ENCODE measurements at regions not wholly inside any gene's neighbourhood (a gene's known extent, or its start where the extent isn't known, plus 50 kb on each side); places are given as distances from the start of the nearest gene placed in this dataset.

DNA sequence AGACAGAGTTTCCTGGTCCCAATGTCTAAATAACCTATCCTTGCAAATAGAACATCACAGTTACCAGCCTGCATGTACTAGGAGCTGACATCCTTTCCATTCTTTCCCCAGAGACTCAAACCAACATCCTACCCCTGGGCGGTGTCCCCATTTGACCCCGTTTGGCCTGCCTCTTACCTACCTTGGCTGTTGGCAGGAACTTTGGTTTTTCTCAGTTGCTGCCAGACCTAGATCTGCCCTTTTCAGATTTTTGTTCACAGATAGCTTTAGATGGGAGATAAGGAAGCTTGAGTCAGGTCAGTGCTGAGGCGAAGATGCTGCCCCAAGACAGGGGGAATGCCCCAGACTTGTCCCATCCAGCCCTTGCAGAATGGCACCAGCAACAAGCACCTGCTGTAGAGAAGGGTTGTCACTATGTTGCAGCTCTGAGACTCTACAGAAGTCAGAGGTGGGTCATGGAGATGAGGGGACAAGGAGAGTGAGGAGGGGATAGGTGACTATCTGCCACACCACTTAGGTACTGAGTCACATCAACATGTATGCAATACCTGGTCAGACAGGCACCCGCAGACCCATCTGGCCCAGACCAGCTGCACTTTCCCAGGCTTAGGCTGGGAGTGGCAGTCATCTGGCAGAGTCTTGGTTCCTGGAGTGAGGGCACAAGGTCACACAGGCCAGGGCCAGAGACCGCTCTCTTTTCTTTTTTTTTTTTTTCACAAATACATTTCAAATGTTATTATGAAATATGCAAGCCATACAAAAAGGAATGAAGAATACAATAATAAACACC is 61.5 kb upstream of the POU2AF1 start:
- Histone ChIP-seq H3K79me2 (ENCODE audit: insufficient read depth, low read length) (no peaks in the 10 kb centered on the region), H3K4me2 (ENCODE audit: insufficient read depth, low read length) (no peak overlapping the region), H3K36me3 (ENCODE audit: insufficient read depth, low read length) (no peaks in the 10 kb centered on the region), H3K9ac (ENCODE audit: low read depth, low read length) (no peak overlapping the region), H3K4me1 (ENCODE audit: insufficient read depth, low read length) (peaks cover 57% of the 10 kb centered on the region), H3K27me3 (ENCODE audit: insufficient read depth, low read length, poor library complexity) (peaks cover 5% of the 10 kb centered on the region), H3K9me3 (ENCODE audit: insufficient read depth, low read length, severe bottlenecking) (no peaks in the 10 kb centered on the region), H2AFZ (ENCODE audit: low read depth, low read length) (no peak overlapping the region), H4K20me1 (ENCODE audit: insufficient read depth, low read length) (no peaks in the 10 kb centered on the region), H3K4me3 (ENCODE audit: low read depth in 1 of 2, low read length in 2 of 2) (no peak overlapping the region), H3K27ac (ENCODE audit: low read length) (no peak overlapping the region)
- no peak for ATAC-seq (ENCODE audit: insufficient read depth, low read depth)
- no peak for DNase-seq
- no peak for TF ChIP-seq EZH2 (IDR thresholded peaks at IDR 0.05; ENCODE audit: borderline replicate concordance, low read depth, low read length, severe bottlenecking)
- TF ChIP-seq, protein P1, sequence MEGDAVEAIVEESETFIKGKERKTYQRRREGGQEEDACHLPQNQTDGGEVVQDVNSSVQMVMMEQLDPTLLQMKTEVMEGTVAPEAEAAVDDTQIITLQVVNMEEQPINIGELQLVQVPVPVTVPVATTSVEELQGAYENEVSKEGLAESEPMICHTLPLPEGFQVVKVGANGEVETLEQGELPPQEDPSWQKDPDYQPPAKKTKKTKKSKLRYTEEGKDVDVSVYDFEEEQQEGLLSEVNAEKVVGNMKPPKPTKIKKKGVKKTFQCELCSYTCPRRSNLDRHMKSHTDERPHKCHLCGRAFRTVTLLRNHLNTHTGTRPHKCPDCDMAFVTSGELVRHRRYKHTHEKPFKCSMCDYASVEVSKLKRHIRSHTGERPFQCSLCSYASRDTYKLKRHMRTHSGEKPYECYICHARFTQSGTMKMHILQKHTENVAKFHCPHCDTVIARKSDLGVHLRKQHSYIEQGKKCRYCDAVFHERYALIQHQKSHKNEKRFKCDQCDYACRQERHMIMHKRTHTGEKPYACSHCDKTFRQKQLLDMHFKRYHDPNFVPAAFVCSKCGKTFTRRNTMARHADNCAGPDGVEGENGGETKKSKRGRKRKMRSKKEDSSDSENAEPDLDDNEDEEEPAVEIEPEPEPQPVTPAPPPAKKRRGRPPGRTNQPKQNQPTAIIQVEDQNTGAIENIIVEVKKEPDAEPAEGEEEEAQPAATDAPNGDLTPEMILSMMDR (IDR thresholded peaks at IDR 0.05; ENCODE audit: borderline replicate concordance, extremely low read depth, low read length, poor library complexity, severe bottlenecking): no peak

DNA sequence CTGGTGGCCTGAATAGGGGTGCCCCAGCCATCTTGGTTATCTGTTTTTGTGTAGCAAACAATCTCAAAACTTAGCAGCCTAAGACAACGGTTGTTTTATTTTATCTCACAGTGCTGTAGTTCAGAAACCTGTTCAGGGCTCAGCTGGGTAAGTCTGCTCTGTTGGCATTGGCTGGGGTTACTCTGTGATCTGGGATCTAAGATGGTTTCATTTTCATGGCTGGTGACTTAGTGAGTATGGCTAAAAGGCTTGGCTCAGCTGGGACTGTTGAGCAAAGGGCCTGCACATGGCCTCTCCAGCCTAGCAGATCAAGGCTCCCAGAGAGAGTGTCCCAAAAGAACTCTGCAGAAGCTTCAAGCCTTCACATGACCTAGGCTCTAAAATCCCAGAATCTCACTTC is 60.8 kb upstream of the POU2AF1 start:
- H3K27ac ChIP-seq (ENCODE audit: low read length): no peak overlapping the region
- no peaks in the 10 kb centered on the region for H3K79me2 ChIP-seq (ENCODE audit: insufficient read depth, low read length)
- no peaks in the 10 kb centered on the region for H3K9me3 ChIP-seq (ENCODE audit: insufficient read depth, low read length, severe bottlenecking)
- DNase-seq (no peak), ATAC-seq (ENCODE audit: insufficient read depth, low read depth) (peak; percentile 28; the same call in 1 of the 3 replicates)
- H3K27me3 ChIP-seq (ENCODE audit: insufficient read depth, low read length, poor library complexity): peaks cover 5% of the 10 kb centered on the region
- peaks cover 63% of the 10 kb centered on the region for H3K4me1 ChIP-seq (ENCODE audit: insufficient read depth, low read length)
- H3K36me3 ChIP-seq (ENCODE audit: insufficient read depth, low read length): no peaks in the 10 kb centered on the region
- no peak overlapping the region for H3K9ac ChIP-seq (ENCODE audit: low read depth, low read length)
- H3K4me2 ChIP-seq (ENCODE audit: insufficient read depth, low read length): no peak overlapping the region
- TF ChIP-seq, protein P1 (IDR thresholded peaks at IDR 0.05; ENCODE audit: borderline replicate concordance, extremely low read depth, low read length, poor library complexity, severe bottlenecking): no peak
- no peak for TF ChIP-seq EZH2 (IDR thresholded peaks at IDR 0.05; ENCODE audit: borderline replicate concordance, low read depth, low read length, severe bottlenecking)
- H4K20me1 ChIP-seq (ENCODE audit: insufficient read depth, low read length): no peaks in the 10 kb centered on the region
- no peak overlapping the region for H3K4me3 ChIP-seq (ENCODE audit: low read depth in 1 of 2, low read length in 2 of 2)
- no peak overlapping the region for H2AFZ ChIP-seq (ENCODE audit: low read depth, low read length)

DNA sequence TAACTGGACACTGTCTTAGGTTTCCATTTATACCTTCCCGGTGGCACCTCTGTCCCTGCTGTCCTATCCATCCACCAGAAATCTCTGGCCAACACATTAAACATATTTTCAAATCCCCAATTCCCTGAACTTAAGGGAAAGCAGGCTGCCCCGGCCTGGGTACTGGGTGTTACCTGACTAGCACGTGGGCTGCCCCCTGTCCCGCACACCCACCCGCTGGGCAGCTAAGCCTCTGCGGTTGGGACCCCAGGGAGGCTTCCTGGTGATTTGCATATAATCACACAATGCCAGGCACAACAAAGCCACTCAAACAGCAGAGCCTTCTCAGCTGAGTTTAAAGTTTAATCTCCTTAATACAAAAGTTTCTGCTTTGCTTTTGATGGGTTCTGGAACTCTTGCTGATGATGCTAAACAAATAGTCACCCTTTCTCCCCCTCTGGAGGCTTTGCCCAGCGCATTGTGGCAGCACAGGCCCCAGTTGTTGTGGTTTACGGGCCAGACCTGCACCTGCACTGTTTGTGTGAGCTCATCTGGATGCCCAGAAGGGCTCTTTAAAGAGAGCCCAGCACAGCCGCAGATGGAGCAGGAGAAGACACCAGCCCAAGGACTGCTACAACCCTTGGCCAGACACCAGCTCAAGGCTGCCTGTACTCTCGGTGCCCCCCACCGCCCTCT is 59.9 kb upstream of the POU2AF1 start:
- no peak for TF ChIP-seq EZH2 (IDR thresholded peaks at IDR 0.05; ENCODE audit: borderline replicate concordance, low read depth, low read length, severe bottlenecking)
- TF ChIP-seq, protein P1 (IDR thresholded peaks at IDR 0.05; ENCODE audit: borderline replicate concordance, extremely low read depth, low read length, poor library complexity, severe bottlenecking): no peak
- peaks cover 5% of the 10 kb centered on the region for H3K27me3 ChIP-seq (ENCODE audit: insufficient read depth, low read length, poor library complexity)
- H3K4me1 ChIP-seq (ENCODE audit: insufficient read depth, low read length): peaks cover 63% of the 10 kb centered on the region
- H4K20me1 ChIP-seq (ENCODE audit: insufficient read depth, low read length): no peaks in the 10 kb centered on the region
- H3K4me3 ChIP-seq (ENCODE audit: low read depth in 1 of 2, low read length in 2 of 2): no peak overlapping the region
- no peaks in the 10 kb centered on the region for H3K79me2 ChIP-seq (ENCODE audit: insufficient read depth, low read length)
- H2AFZ ChIP-seq (ENCODE audit: low read depth, low read length): no peak overlapping the region
- no peaks in the 10 kb centered on the region for H3K36me3 ChIP-seq (ENCODE audit: insufficient read depth, low read length)
- no peaks in the 10 kb centered on the region for H3K9me3 ChIP-seq (ENCODE audit: insufficient read depth, low read length, severe bottlenecking)
- no peak overlapping the region for H3K9ac ChIP-seq (ENCODE audit: low read depth, low read length)
- ATAC-seq (ENCODE audit: insufficient read depth, low read depth) (peak; percentile 64), DNase-seq (peak; percentile 67)
- peak overlapping the region; percentile 22; the same call in 1 of the 2 replicates for H3K27ac ChIP-seq (ENCODE audit: low read length)
- H3K4me2 ChIP-seq (ENCODE audit: insufficient read depth, low read length): no peak overlapping the region
